ENCODE measurements at regions not wholly inside any gene's neighbourhood (a gene's known extent, or its start where the extent isn't known, plus 50 kb on each side); places are given as distances from the start of the nearest gene placed in this dataset.

GRCh38 chr3:184642631-184643285 lies 69.1 kb downstream of the MAGEF1 start:
- Mint-ChIP-seq H3K4me1 (no peaks in the 10 kb centered on the region), H3K36me3 (ENCODE audit: insufficient read depth) (no peaks in the 10 kb centered on the region), H3K9me3 (no peaks in the 10 kb centered on the region), H3K27me3 (peaks cover 15% of the 10 kb centered on the region), H3K27ac (ENCODE audit: low read depth) (no peak overlapping the region), H3K4me3 (no peak overlapping the region)
- ATAC-seq (replicated peaks; ENCODE audit: extremely low read depth, poor library complexity, severe bottlenecking): no peak
- no peak for DNase-seq (ENCODE audit: low spot score in 2 of 2)

- no peaks in the 10 kb centered on the region for H3K9me3 Mint-ChIP-seq
- H3K36me3 Mint-ChIP-seq (ENCODE audit: insufficient read depth): no peaks in the 10 kb centered on the region
- no peak overlapping the region for H3K27ac Mint-ChIP-seq (ENCODE audit: low read depth)
- DNase-seq (ENCODE audit: low spot score in 2 of 2) (no peak), ATAC-seq (replicated peaks; ENCODE audit: extremely low read depth, poor library complexity, severe bottlenecking) (no peak)
- no peak overlapping the region for H3K4me3 Mint-ChIP-seq
- no peaks in the 10 kb centered on the region for H3K4me1 Mint-ChIP-seq
- peaks cover 15% of the 10 kb centered on the region for H3K27me3 Mint-ChIP-seq
Observed at GRCh38 chr3:184641430-184641829, 70.4 kb downstream of the MAGEF1 start.

GRCh38 chr3:184639351-184639750 lies 72.5 kb downstream of the MAGEF1 start:
- ATAC-seq (replicated peaks; ENCODE audit: extremely low read depth, poor library complexity, severe bottlenecking): no peak
- no peak overlapping the region for H3K4me3 Mint-ChIP-seq
- peaks cover 27% of the 10 kb centered on the region for H3K27me3 Mint-ChIP-seq
- no peaks in the 10 kb centered on the region for H3K9me3 Mint-ChIP-seq
- no peaks in the 10 kb centered on the region for H3K4me1 Mint-ChIP-seq
- no peaks in the 10 kb centered on the region for H3K36me3 Mint-ChIP-seq (ENCODE audit: insufficient read depth)
- no peak overlapping the region for H3K27ac Mint-ChIP-seq (ENCODE audit: low read depth)
- DNase-seq (ENCODE audit: low spot score in 2 of 2): no peak

DNA sequence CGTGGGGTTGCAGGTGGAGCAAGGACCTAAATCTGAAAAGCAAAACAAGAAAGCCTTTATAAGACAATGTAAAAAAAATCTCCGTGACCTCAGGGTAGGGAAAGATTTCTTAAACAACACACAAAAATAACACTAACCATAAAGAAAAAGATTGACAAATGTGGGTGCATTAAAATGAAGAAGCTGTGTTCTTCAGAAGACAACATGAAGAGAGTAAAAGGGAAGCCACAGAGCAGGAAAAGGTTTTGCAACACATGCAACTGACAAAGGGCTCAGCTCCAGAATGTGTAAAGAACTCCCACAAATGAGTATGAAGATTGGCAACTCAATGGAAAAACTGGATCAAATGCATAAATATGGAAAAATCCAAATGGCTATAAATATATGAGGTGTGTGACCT lies 74.2 kb downstream of the MAGEF1 start:
- no peaks in the 10 kb centered on the region for H3K36me3 Mint-ChIP-seq (ENCODE audit: insufficient read depth)
- DNase-seq (ENCODE audit: low spot score in 2 of 2): no peak
- no peak overlapping the region for H3K4me3 Mint-ChIP-seq
- peaks cover 27% of the 10 kb centered on the region for H3K27me3 Mint-ChIP-seq
- ATAC-seq (replicated peaks; ENCODE audit: extremely low read depth, poor library complexity, severe bottlenecking): no peak
- H3K4me1 Mint-ChIP-seq: no peaks in the 10 kb centered on the region
- no peak overlapping the region for H3K27ac Mint-ChIP-seq (ENCODE audit: low read depth)
- no peaks in the 10 kb centered on the region for H3K9me3 Mint-ChIP-seq

GRCh38 chr3:184636741-184637316 lies 75.0 kb downstream of the MAGEF1 start:
- H3K27ac Mint-ChIP-seq (ENCODE audit: low read depth): no peak overlapping the region
- H3K4me1 Mint-ChIP-seq: no peaks in the 10 kb centered on the region
- ATAC-seq (replicated peaks; ENCODE audit: extremely low read depth, poor library complexity, severe bottlenecking) (no peak), DNase-seq (ENCODE audit: low spot score in 2 of 2) (no peak)
- no peaks in the 10 kb centered on the region for H3K9me3 Mint-ChIP-seq
- no peaks in the 10 kb centered on the region for H3K36me3 Mint-ChIP-seq (ENCODE audit: insufficient read depth)
- H3K27me3 Mint-ChIP-seq: peaks cover 29% of the 10 kb centered on the region
- H3K4me3 Mint-ChIP-seq: no peak overlapping the region

DNA sequence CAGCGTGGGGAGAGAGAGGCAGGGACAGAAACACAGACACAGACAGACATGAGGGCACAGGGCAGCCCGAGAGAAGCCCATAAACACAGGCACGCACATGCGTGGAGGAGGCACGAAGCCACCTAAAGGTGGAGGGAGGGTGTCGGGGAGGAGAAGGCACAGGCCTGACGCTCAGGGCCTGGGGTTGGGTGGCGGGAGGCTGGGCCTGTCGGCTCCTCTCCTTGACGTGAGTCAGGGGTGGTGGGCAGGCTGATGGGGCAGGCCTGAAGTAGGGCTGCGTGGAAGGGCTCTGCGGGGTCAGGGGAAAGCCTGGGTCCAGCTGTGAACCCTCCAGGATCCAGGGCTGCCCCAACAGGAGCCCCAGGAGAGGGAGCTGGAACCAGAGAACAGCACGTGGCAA lies 74.2 kb downstream of the EPHB3 start:
- H3K4me3 Mint-ChIP-seq: no peak overlapping the region
- no peaks in the 10 kb centered on the region for H3K4me1 Mint-ChIP-seq
- ATAC-seq (replicated peaks; ENCODE audit: extremely low read depth, poor library complexity, severe bottlenecking) (no peak), DNase-seq (ENCODE audit: low spot score in 2 of 2) (no peak)
- no peak overlapping the region for H3K27ac Mint-ChIP-seq (ENCODE audit: low read depth)
- peaks cover 29% of the 10 kb centered on the region for H3K27me3 Mint-ChIP-seq
- H3K36me3 Mint-ChIP-seq (ENCODE audit: insufficient read depth): no peaks in the 10 kb centered on the region
- H3K9me3 Mint-ChIP-seq: no peaks in the 10 kb centered on the region

GRCh38 chr3:184635126-184635525 lies 73.5 kb downstream of the EPHB3 start:
- ATAC-seq (replicated peaks; ENCODE audit: extremely low read depth, poor library complexity, severe bottlenecking) (no peak), DNase-seq (ENCODE audit: low spot score in 2 of 2) (no peak)
- Mint-ChIP-seq H3K4me1 (no peaks in the 10 kb centered on the region), H3K27me3 (peaks cover 29% of the 10 kb centered on the region), H3K36me3 (ENCODE audit: insufficient read depth) (no peaks in the 10 kb centered on the region), H3K4me3 (no peak overlapping the region), H3K9me3 (no peaks in the 10 kb centered on the region), H3K27ac (ENCODE audit: low read depth) (no peak overlapping the region)

DNA sequence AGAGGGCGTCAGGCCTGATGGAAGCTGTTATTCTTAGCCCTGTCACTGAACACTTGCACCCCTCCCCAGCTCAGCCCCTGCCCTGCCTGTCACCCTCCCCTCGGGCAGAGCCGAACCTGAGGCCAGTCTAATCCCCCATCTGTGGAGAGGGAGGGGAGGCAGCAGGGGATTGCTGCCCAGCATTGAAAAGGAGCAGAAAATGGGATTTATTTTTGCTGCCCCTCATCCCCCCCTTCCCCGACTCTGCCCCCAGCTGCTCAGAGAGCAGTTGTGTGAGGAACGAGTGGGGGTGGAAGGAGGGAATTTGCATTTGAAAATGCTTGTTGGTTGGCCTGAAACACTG lies 71.6 kb downstream of the EPHB3 start:
- Mint-ChIP-seq H3K27me3 (peaks cover 33% of the 10 kb centered on the region), H3K4me3 (no peak overlapping the region), H3K9me3 (no peaks in the 10 kb centered on the region), H3K27ac (ENCODE audit: low read depth) (peak overlapping the region; percentile 54), H3K36me3 (ENCODE audit: insufficient read depth) (no peaks in the 10 kb centered on the region), H3K4me1 (no peaks in the 10 kb centered on the region)
- DNase-seq (ENCODE audit: low spot score in 2 of 2) (no peak), ATAC-seq (replicated peaks; ENCODE audit: extremely low read depth, poor library complexity, severe bottlenecking) (no peak)

DNA sequence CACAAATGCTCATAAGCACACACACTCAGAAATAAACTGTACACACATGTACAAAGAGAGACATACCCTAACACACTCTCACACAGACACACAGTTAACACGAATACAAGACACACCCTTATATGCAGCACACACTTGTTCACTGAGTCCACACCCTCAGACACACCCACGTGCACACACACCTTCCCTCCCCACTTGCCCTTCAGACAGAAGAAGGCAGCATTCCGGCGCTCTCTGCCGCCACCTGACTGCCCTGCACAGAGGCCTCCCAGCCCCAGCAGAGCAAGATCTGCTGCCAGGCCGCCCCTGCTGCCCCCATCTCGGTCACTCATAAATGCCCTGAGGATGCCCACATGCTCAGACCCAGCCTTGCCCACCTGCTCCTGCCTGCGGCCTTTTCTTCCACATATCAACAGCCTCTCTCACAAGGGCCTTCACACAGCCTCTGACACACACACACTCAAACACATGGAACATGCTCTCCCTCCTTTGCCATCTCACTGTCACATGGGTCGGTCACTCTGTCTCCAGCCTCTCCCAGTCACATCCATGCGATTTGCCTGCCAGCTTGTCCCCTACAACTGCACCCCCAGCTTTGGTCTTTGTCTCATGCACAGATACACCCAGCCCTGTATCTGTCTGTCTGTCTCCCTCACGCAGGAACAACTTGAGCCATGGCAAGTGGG lies 71.1 kb downstream of the EPHB3 start:
- ATAC-seq (replicated peaks; ENCODE audit: extremely low read depth, poor library complexity, severe bottlenecking) (no peak), DNase-seq (ENCODE audit: low spot score in 2 of 2) (no peak)
- no peak overlapping the region for H3K4me3 Mint-ChIP-seq
- H3K27ac Mint-ChIP-seq (ENCODE audit: low read depth): peak overlapping the region; percentile 54
- no peaks in the 10 kb centered on the region for H3K36me3 Mint-ChIP-seq (ENCODE audit: insufficient read depth)
- peaks cover 39% of the 10 kb centered on the region for H3K27me3 Mint-ChIP-seq
- no peaks in the 10 kb centered on the region for H3K9me3 Mint-ChIP-seq
- no peaks in the 10 kb centered on the region for H3K4me1 Mint-ChIP-seq
